H1 (cell line): ENCODE measurements at regions not wholly inside any gene's neighbourhood (a gene's known extent, or its start where the extent isn't known, plus 50 kb on each side); places are given as distances from the start of the nearest gene placed in this dataset.

ENCODE experiments used
- CHD1 ChIP-seq: IDR thresholded peaks from 2 replicates; pipeline ENCODE4 v1.6.1; 2012; ENCODE audit warnings: low read depth, low read length, improper control_type of control experiment
- CREB1 ChIP-seq: IDR thresholded peaks from 2 replicates; pipeline ENCODE4 v1.6.1; 2012; ENCODE audit warnings: inconsistent platforms
- CTCF ChIP-seq, 3 experiments: IDR thresholded peaks; 1 replicate in 2 of 3; 2 replicates in 1 of 3; pipeline versions ENCODE4 v1.5.1 to v1.6.1; 2011; ENCODE audit warnings: low read length in 3 of 3, mild to moderate bottlenecking in 3 of 3, inconsistent platforms in 2 of 3, low read depth in 1 of 3, moderate library complexity in 1 of 3; ENCODE audit not compliant: insufficient read depth in 1 of 3; ENCODE audit errors: control extremely low read depth in 1 of 3
- EP300 ChIP-seq, 2 experiments: IDR thresholded peaks; 1 replicate in 1 of 2; 2 replicates in 1 of 2; pipeline ENCODE4 v1.6.1; 2011 to 2012; ENCODE audit warnings: low read depth in 2 of 2, low read length in 2 of 2, mild to moderate bottlenecking in 2 of 2, borderline replicate concordance in 1 of 2, inconsistent platforms in 1 of 2, moderate library complexity in 1 of 2
- EZH2 ChIP-seq: fragments of 200-600 bp; sonication (generic); IDR thresholded peaks from 2 replicates; pipeline ENCODE4 v1.7.1; 2012; ENCODE audit warnings: low read depth, mild to moderate bottlenecking, moderate library complexity, low read length, inconsistent platforms; ENCODE audit not compliant: severe bottlenecking
- FOSL1 ChIP-seq: IDR thresholded peaks from 2 replicates; pipeline ENCODE4 v1.6.1; 2011; ENCODE audit warnings: mild to moderate bottlenecking, low read depth, low read length, moderate library complexity; ENCODE audit not compliant: insufficient read depth
- GTF2F1 ChIP-seq: IDR thresholded peaks from 2 replicates; pipeline ENCODE4 v1.6.1; 2012; ENCODE audit warnings: low read depth, low read length, improper control_type of control experiment, borderline replicate concordance
- HDAC6 ChIP-seq: IDR thresholded peaks from one replicate; pipeline ENCODE4 v1.7.1; 2012; ENCODE audit warnings: low read depth, mild to moderate bottlenecking, inconsistent platforms, low read length, moderate library complexity
- POLR2A ChIP-seq, 2 experiments: IDR thresholded peaks; 1 replicate in 1 of 2; 2 replicates in 1 of 2; pipeline ENCODE4 v1.6.1; 2011; ENCODE audit warnings: low read depth in 2 of 2, low read length in 2 of 2, mild to moderate bottlenecking in 2 of 2; ENCODE audit errors: control extremely low read depth in 1 of 2
- POLR2AphosphoS5 ChIP-seq: IDR thresholded peaks from 2 replicates; pipeline ENCODE4 v1.6.1; 2011; ENCODE audit warnings: low read depth, low read length
- RXRA ChIP-seq: IDR thresholded peaks from 2 replicates; pipeline ENCODE4 v1.6.1; 2011; ENCODE audit warnings: low read depth, mild to moderate bottlenecking, low read length, moderate library complexity; ENCODE audit not compliant: insufficient read depth
- SP1 ChIP-seq: IDR thresholded peaks from 2 replicates; pipeline ENCODE4 v1.6.1; 2011; ENCODE audit warnings: low read depth, low read length
- TEAD4 ChIP-seq: IDR thresholded peaks from 2 replicates; pipeline ENCODE4 v1.6.1; 2012; ENCODE audit warnings: low read depth, low read length, inconsistent platforms, mixed read lengths

- TF ChIP-seq TEAD4: no peak
- TF ChIP-seq POLR2AphosphoS5: no peak
- TF ChIP-seq HDAC6: no peak
- TF ChIP-seq POLR2A (IDR thresholded peaks at IDR 0.05; ENCODE audit: control extremely low read depth in 1 of 2, low read depth in 2 of 2, low read length in 2 of 2): no peak
- TF ChIP-seq EP300 (IDR thresholded peaks at IDR 0.05; ENCODE audit: borderline replicate concordance in 1 of 2, low read depth in 2 of 2, low read length in 2 of 2): no peak
- no peak for TF ChIP-seq FOSL1
- no peak for TF ChIP-seq CTCF (IDR thresholded peaks at IDR 0.05; ENCODE audit: control extremely low read depth in 1 of 3, insufficient read depth in 1 of 3, low read depth in 1 of 3, low read length in 3 of 3)
- no peak for TF ChIP-seq CREB1
- TF ChIP-seq RXRA: no peak
- TF ChIP-seq CHD1: no peak
- no peak for TF ChIP-seq EZH2
- no peak for TF ChIP-seq GTF2F1
- no peak for TF ChIP-seq SP1
Observed at GRCh38 chr7:106374437-106374836, 89.7 kb upstream of the NAMPT start.
